Peyer's patch (tissue), 4 donors: ENCODE measurements at regions not wholly inside any gene's neighbourhood (a gene's known extent, or its start where the extent isn't known, plus 50 kb on each side); places are given as distances from the start of the nearest gene placed in this dataset.

Source experiments
- CTCF ChIP-seq, 6 experiments: fragments of 450-650 bp in 4 of 6; fragments of 200-600 bp in 2 of 6; sonication (generic) in 1 of 6; IDR thresholded peaks; one replicate each; pipeline ENCODE4 v1.5.1; 2017 to 2019; ENCODE audit warnings: antibody characterized with exemption in 6 of 6, mild to moderate bottlenecking in 3 of 6, moderate library complexity in 1 of 6
- POLR2A ChIP-seq, 2 donors: fragments of 450-650 bp; IDR thresholded peaks; one replicate each; pipeline ENCODE4 v1.5.1; 2017; ENCODE audit warnings: antibody characterized with exemption in 2 of 2, mild to moderate bottlenecking in 2 of 2, moderate library complexity in 2 of 2

GRCh38 chr2:42877936-42878335, 85.6 kb upstream of the HAAO start:
- TF ChIP-seq CTCF (IDR thresholded peaks at IDR 0.05) (no peak), POLR2A (IDR thresholded peaks at IDR 0.05) (no peak)
